ENCODE measurements at regions not wholly inside any gene's neighbourhood (a gene's known extent, or its start where the extent isn't known, plus 50 kb on each side); places are given as distances from the start of the nearest gene placed in this dataset.
"Not testable (repeated sequence)": the region's sequence is repeated elsewhere in the genome, so short reads cannot be mapped to it uniquely, and the experiment has no call there.

- DNase-seq (ENCODE audit: low read depth), result no peak
Observed at GRCh38 chr4:13986548-13986947, 359.0 kb upstream of the BOD1L1 start.

- DNase-seq (ENCODE audit: low read depth), result no peak
Observed at GRCh38 chr4:13988353-13989305, 361.1 kb upstream of the BOD1L1 start.

- no peak for DNase-seq (ENCODE audit: low read depth)
Observed at GRCh38 chr4:13989501-13989900, 362.0 kb upstream of the BOD1L1 start.

GRCh38 chr4:13990596-13991589 lies 363.4 kb upstream of the BOD1L1 start:
- DNase-seq (ENCODE audit: low read depth), result no peak

- DNase-seq (ENCODE audit: low read depth), result no peak
Observed at GRCh38 chr4:13992041-13992440, 364.5 kb upstream of the BOD1L1 start.

GRCh38 chr4:13992975-13993520 lies 365.5 kb upstream of the BOD1L1 start:
- DNase-seq (ENCODE audit: low read depth), result no peak

GRCh38 chr4:13994016-13994415 lies 366.5 kb upstream of the BOD1L1 start:
- DNase-seq (ENCODE audit: low read depth), result no peak

GRCh38 chr4:13998850-13999445 lies 371.4 kb upstream of the BOD1L1 start:
- DNase-seq (ENCODE audit: low read depth), result no peak

GRCh38 chr4:14000091-14000814 lies 372.7 kb upstream of the BOD1L1 start:
- no peak for DNase-seq (ENCODE audit: low read depth)

GRCh38 chr4:14002331-14002730 lies 374.8 kb upstream of the BOD1L1 start:
- not testable (repeated sequence) for DNase-seq (ENCODE audit: low read depth)

GRCh38 chr4:14008494-14008893 lies 381.0 kb upstream of the BOD1L1 start:
- no peak for DNase-seq (ENCODE audit: low read depth)

- DNase-seq (ENCODE audit: low read depth), result no peak
Observed at GRCh38 chr4:14018191-14018853, 390.8 kb upstream of the BOD1L1 start.

GRCh38 chr4:14022456-14022855 lies 394.9 kb upstream of the BOD1L1 start:
- no peak for DNase-seq (ENCODE audit: low read depth)

- no peak for DNase-seq (ENCODE audit: low read depth)
Observed at GRCh38 chr4:14023036-14023435, 395.5 kb upstream of the BOD1L1 start.

- no peak for DNase-seq (ENCODE audit: low read depth)
Observed at GRCh38 chr4:14023896-14024295, 396.4 kb upstream of the BOD1L1 start.

- no peak for DNase-seq (ENCODE audit: low read depth)
Observed at GRCh38 chr4:14025111-14025510, 397.6 kb upstream of the BOD1L1 start.

- DNase-seq (ENCODE audit: low read depth), result no peak
Observed at GRCh38 chr4:14025891-14026290, 398.4 kb upstream of the BOD1L1 start.

- DNase-seq (ENCODE audit: low read depth), result no peak
Observed at GRCh38 chr4:14028862-14029261, 401.3 kb upstream of the BOD1L1 start.

GRCh38 chr4:14035076-14035475 lies 407.6 kb upstream of the BOD1L1 start:
- no peak for DNase-seq (ENCODE audit: low read depth)

GRCh38 chr4:14043203-14043602 lies 415.7 kb upstream of the BOD1L1 start:
- DNase-seq (ENCODE audit: low read depth), result no peak

- DNase-seq (ENCODE audit: low read depth), result no peak
Observed at GRCh38 chr4:14046642-14047041, 419.1 kb upstream of the BOD1L1 start.
